Dendritic cell treated with granulocyte-macrophage colony-stimulating factor and Interleukin-4, amounts not matched to agents 40 ng/mL and 50 ng/mL, for 4 days (primary cell): ENCODE measurements at regions not wholly inside any gene's neighbourhood (a gene's known extent, or its start where the extent isn't known, plus 50 kb on each side); places are given as distances from the start of the nearest gene placed in this dataset.

Experiments
- H3K27ac Mint-ChIP-seq: one replicate; pipeline ENCODE4 v1.8.0; 2022; ENCODE audit warnings: mild to moderate bottlenecking, mixed read lengths
- H3K27me3 Mint-ChIP-seq: one replicate; pipeline ENCODE4 v1.8.0; 2022; ENCODE audit warnings: mild to moderate bottlenecking, mixed read lengths
- H3K36me3 Mint-ChIP-seq: one replicate; pipeline ENCODE4 v1.8.0; 2022; ENCODE audit warnings: low read depth, mixed read lengths
- H3K4me1 Mint-ChIP-seq: one replicate; pipeline ENCODE4 v1.8.0; 2022; ENCODE audit warnings: low read depth, mixed read lengths
- H3K4me3 Mint-ChIP-seq: one replicate; pipeline ENCODE4 v1.8.0; 2022; ENCODE audit warnings: mild to moderate bottlenecking, moderate library complexity, mixed read lengths
- H3K9me3 Mint-ChIP-seq: one replicate; pipeline ENCODE4 v1.8.0; 2022; ENCODE audit warnings: mixed read lengths
- intact Hi-C: fragments of 100-400 bp; cut with micrococcal nuclease; formaldehyde crosslinking; loops from one replicate; pipeline ENCODE4 v1.15.0; 2022

- Mint-ChIP-seq H3K27me3 (no peaks in the 10 kb centered on the region), H3K4me3 (no peak overlapping the region), H3K36me3 (no peaks in the 10 kb centered on the region), H3K9me3 (peaks cover 17% of the 10 kb centered on the region), H3K27ac (no peak overlapping the region), H3K4me1 (no peaks in the 10 kb centered on the region)
- intact Hi-C loops: no loop called here
These were observed 111.6 kb downstream of the TENT5A start for GRCh38 chr6:81640891-81641290.

- H3K27me3 Mint-ChIP-seq: no peaks in the 10 kb centered on the region
- no peak overlapping the region for H3K4me3 Mint-ChIP-seq
- H3K36me3 Mint-ChIP-seq: no peaks in the 10 kb centered on the region
- intact Hi-C loops: no loop called here
- no peak overlapping the region for H3K27ac Mint-ChIP-seq
- H3K9me3 Mint-ChIP-seq: peaks cover 17% of the 10 kb centered on the region
- H3K4me1 Mint-ChIP-seq: no peaks in the 10 kb centered on the region
These were observed 112.4 kb downstream of the TENT5A start for GRCh38 chr6:81640126-81640525.

GRCh38 chr6:81638366-81638765 lies 114.1 kb downstream of the TENT5A start:
- H3K27ac Mint-ChIP-seq: no peak overlapping the region
- H3K36me3 Mint-ChIP-seq: no peaks in the 10 kb centered on the region
- no peaks in the 10 kb centered on the region for H3K4me1 Mint-ChIP-seq
- no peaks in the 10 kb centered on the region for H3K27me3 Mint-ChIP-seq
- intact Hi-C loops: no loop called here
- no peak overlapping the region for H3K4me3 Mint-ChIP-seq
- H3K9me3 Mint-ChIP-seq: peaks cover 17% of the 10 kb centered on the region

- H3K27me3 Mint-ChIP-seq: no peaks in the 10 kb centered on the region
- intact Hi-C loops: no loop called here
- no peaks in the 10 kb centered on the region for H3K36me3 Mint-ChIP-seq
- no peaks in the 10 kb centered on the region for H3K4me1 Mint-ChIP-seq
- no peak overlapping the region for H3K4me3 Mint-ChIP-seq
- H3K27ac Mint-ChIP-seq: no peak overlapping the region
- peaks cover 18% of the 10 kb centered on the region for H3K9me3 Mint-ChIP-seq
These were observed 115.4 kb downstream of the TENT5A start for GRCh38 chr6:81636930-81637568.

GRCh38 chr6:81634155-81634880 lies 118.2 kb downstream of the TENT5A start:
- Mint-ChIP-seq H3K9me3 (peaks cover 22% of the 10 kb centered on the region), H3K36me3 (no peaks in the 10 kb centered on the region), H3K4me3 (no peak overlapping the region), H3K27me3 (no peaks in the 10 kb centered on the region), H3K4me1 (no peaks in the 10 kb centered on the region), H3K27ac (no peak overlapping the region)
- intact Hi-C loops: no loop called here

- Mint-ChIP-seq H3K4me3 (no peak overlapping the region), H3K27me3 (no peaks in the 10 kb centered on the region), H3K36me3 (no peaks in the 10 kb centered on the region), H3K27ac (no peak overlapping the region), H3K4me1 (no peaks in the 10 kb centered on the region), H3K9me3 (peaks cover 26% of the 10 kb centered on the region)
- intact Hi-C loops: no loop called here
These were observed 119.1 kb downstream of the TENT5A start for GRCh38 chr6:81633391-81633790.

- peaks cover 26% of the 10 kb centered on the region for H3K9me3 Mint-ChIP-seq
- intact Hi-C loops: no loop called here
- H3K27me3 Mint-ChIP-seq: no peaks in the 10 kb centered on the region
- H3K36me3 Mint-ChIP-seq: no peaks in the 10 kb centered on the region
- H3K27ac Mint-ChIP-seq: no peak overlapping the region
- no peak overlapping the region for H3K4me3 Mint-ChIP-seq
- H3K4me1 Mint-ChIP-seq: no peaks in the 10 kb centered on the region
These were observed 121.8 kb downstream of the TENT5A start for GRCh38 chr6:81630719-81631118.

- Mint-ChIP-seq H3K4me1 (no peaks in the 10 kb centered on the region), H3K9me3 (peaks cover 6% of the 10 kb centered on the region), H3K27me3 (no peaks in the 10 kb centered on the region), H3K36me3 (no peaks in the 10 kb centered on the region), H3K27ac (no peak overlapping the region), H3K4me3 (no peak overlapping the region)
- intact Hi-C loops: no loop called here
These were observed 127.3 kb downstream of the TENT5A start for GRCh38 chr6:81625216-81625615.

GRCh38 chr6:81624453-81624852 lies 128.0 kb downstream of the TENT5A start:
- no peaks in the 10 kb centered on the region for H3K36me3 Mint-ChIP-seq
- H3K4me3 Mint-ChIP-seq: no peak overlapping the region
- H3K27me3 Mint-ChIP-seq: no peaks in the 10 kb centered on the region
- intact Hi-C loops: no loop called here
- H3K9me3 Mint-ChIP-seq: peaks cover 5% of the 10 kb centered on the region
- no peak overlapping the region for H3K27ac Mint-ChIP-seq
- H3K4me1 Mint-ChIP-seq: no peaks in the 10 kb centered on the region

GRCh38 chr6:81623106-81623759 lies 129.2 kb downstream of the TENT5A start:
- intact Hi-C loops: no loop called here
- Mint-ChIP-seq H3K27ac (no peak overlapping the region), H3K4me1 (no peaks in the 10 kb centered on the region), H3K4me3 (no peak overlapping the region), H3K36me3 (no peaks in the 10 kb centered on the region), H3K27me3 (no peaks in the 10 kb centered on the region), H3K9me3 (no peaks in the 10 kb centered on the region)

- no peaks in the 10 kb centered on the region for H3K27me3 Mint-ChIP-seq
- intact Hi-C loops: no loop called here
- H3K4me1 Mint-ChIP-seq: no peaks in the 10 kb centered on the region
- H3K36me3 Mint-ChIP-seq: no peaks in the 10 kb centered on the region
- H3K9me3 Mint-ChIP-seq: no peaks in the 10 kb centered on the region
- H3K4me3 Mint-ChIP-seq: no peak overlapping the region
- no peak overlapping the region for H3K27ac Mint-ChIP-seq
These were observed 130.6 kb downstream of the TENT5A start for GRCh38 chr6:81621816-81622395.

- H3K4me3 Mint-ChIP-seq: no peak overlapping the region
- no peaks in the 10 kb centered on the region for H3K36me3 Mint-ChIP-seq
- no peaks in the 10 kb centered on the region for H3K9me3 Mint-ChIP-seq
- H3K4me1 Mint-ChIP-seq: peaks cover 6% of the 10 kb centered on the region
- H3K27me3 Mint-ChIP-seq: no peaks in the 10 kb centered on the region
- H3K27ac Mint-ChIP-seq: no peak overlapping the region
- intact Hi-C loops: no loop called here
These were observed 138.2 kb downstream of the TENT5A start for GRCh38 chr6:81614292-81614691.

GRCh38 chr6:81613606-81614005 lies 138.9 kb downstream of the TENT5A start:
- intact Hi-C loops: no loop called here
- Mint-ChIP-seq H3K4me3 (no peak overlapping the region), H3K9me3 (no peaks in the 10 kb centered on the region), H3K36me3 (no peaks in the 10 kb centered on the region), H3K27me3 (no peaks in the 10 kb centered on the region), H3K4me1 (peaks cover 6% of the 10 kb centered on the region), H3K27ac (no peak overlapping the region)

GRCh38 chr6:81612136-81612535 lies 140.3 kb downstream of the TENT5A start:
- intact Hi-C loops: no loop called here
- H3K27me3 Mint-ChIP-seq: no peaks in the 10 kb centered on the region
- H3K36me3 Mint-ChIP-seq: no peaks in the 10 kb centered on the region
- peaks cover 6% of the 10 kb centered on the region for H3K4me1 Mint-ChIP-seq
- H3K9me3 Mint-ChIP-seq: no peaks in the 10 kb centered on the region
- no peak overlapping the region for H3K4me3 Mint-ChIP-seq
- H3K27ac Mint-ChIP-seq: no peak overlapping the region
